SK-N-SH (cell line): ENCODE measurements at regions not wholly inside any gene's neighbourhood (a gene's known extent, or its start where the extent isn't known, plus 50 kb on each side); places are given as distances from the start of the nearest gene placed in this dataset.

Experiments
- EP300 ChIP-seq, 2 experiments: IDR thresholded peaks; 2 replicates each; pipeline versions ENCODE4 v1.4.0 to v1.6.1; 2012; ENCODE audit warnings: borderline replicate concordance in 1 of 2, low read depth in 1 of 2, low read length in 1 of 2
- FOXJ3 ChIP-seq: sonication (generic); formaldehyde crosslinking; IDR thresholded peaks from 2 replicates; pipeline ENCODE4 v1.5.1; 2020; ENCODE audit warnings: mild to moderate bottlenecking, missing genetic modification reagents
- POLR2AphosphoS5 ChIP-seq: IDR thresholded peaks from 2 replicates; pipeline ENCODE4 v1.6.1; 2012; ENCODE audit warnings: low read depth, low read length
- RAD21 ChIP-seq: IDR thresholded peaks from 2 replicates; pipeline ENCODE4 v1.6.1; 2012; ENCODE audit warnings: mild to moderate bottlenecking, low read length
- TF ChIP-seq, protein P1 (sequence below): IDR thresholded peaks from 2 replicates; pipeline ENCODE4 v1.6.1; 2012; ENCODE audit warnings: mild to moderate bottlenecking, low read depth, low read length, moderate library complexity
- TF ChIP-seq, protein P2 (sequence below): IDR thresholded peaks from 2 replicates; pipeline ENCODE4 v1.4.0; 2012; ENCODE audit warnings: low read depth
- TF ChIP-seq, protein P3 (sequence below): fragments of 200-600 bp; sonication (generic); IDR thresholded peaks from 2 replicates; pipeline ENCODE4 v1.6.1; 2017; ENCODE audit warnings: antibody characterized with exemption, mild to moderate bottlenecking, moderate library complexity

DNA sequence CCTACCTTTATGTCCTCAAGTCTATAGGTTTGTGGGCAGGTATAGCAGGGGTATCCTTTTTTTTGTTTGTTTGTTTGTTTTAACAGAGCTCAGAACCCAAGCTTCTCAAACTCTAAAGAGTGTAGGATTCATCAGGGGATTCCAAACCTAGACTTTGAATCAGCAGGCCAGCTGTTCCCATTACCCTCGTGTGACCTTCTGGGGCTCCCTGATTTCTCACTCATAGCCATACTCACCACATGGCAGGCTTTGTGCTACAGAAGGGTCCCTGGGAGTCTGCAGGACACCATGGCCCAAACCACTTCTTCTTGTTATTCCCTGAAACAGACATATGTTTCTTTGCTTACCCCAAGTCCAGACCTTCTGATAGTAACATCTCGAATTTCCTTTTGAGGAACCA, 350.8 kb upstream of the TSHZ2 start:
- TF ChIP-seq, protein P1, sequence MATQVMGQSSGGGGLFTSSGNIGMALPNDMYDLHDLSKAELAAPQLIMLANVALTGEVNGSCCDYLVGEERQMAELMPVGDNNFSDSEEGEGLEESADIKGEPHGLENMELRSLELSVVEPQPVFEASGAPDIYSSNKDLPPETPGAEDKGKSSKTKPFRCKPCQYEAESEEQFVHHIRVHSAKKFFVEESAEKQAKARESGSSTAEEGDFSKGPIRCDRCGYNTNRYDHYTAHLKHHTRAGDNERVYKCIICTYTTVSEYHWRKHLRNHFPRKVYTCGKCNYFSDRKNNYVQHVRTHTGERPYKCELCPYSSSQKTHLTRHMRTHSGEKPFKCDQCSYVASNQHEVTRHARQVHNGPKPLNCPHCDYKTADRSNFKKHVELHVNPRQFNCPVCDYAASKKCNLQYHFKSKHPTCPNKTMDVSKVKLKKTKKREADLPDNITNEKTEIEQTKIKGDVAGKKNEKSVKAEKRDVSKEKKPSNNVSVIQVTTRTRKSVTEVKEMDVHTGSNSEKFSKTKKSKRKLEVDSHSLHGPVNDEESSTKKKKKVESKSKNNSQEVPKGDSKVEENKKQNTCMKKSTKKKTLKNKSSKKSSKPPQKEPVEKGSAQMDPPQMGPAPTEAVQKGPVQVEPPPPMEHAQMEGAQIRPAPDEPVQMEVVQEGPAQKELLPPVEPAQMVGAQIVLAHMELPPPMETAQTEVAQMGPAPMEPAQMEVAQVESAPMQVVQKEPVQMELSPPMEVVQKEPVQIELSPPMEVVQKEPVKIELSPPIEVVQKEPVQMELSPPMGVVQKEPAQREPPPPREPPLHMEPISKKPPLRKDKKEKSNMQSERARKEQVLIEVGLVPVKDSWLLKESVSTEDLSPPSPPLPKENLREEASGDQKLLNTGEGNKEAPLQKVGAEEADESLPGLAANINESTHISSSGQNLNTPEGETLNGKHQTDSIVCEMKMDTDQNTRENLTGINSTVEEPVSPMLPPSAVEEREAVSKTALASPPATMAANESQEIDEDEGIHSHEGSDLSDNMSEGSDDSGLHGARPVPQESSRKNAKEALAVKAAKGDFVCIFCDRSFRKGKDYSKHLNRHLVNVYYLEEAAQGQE = no peak
- TF ChIP-seq POLR2AphosphoS5 (no peak), EP300 (IDR thresholded peaks at IDR 0.05; ENCODE audit: borderline replicate concordance in 1 of 2, low read depth in 1 of 2, low read length in 1 of 2) (no peak), RAD21 (no peak), FOXJ3 (no peak)
- TF ChIP-seq, protein P2, sequence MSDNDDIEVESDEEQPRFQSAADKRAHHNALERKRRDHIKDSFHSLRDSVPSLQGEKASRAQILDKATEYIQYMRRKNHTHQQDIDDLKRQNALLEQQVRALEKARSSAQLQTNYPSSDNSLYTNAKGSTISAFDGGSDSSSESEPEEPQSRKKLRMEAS = no peak
- TF ChIP-seq, protein P3, sequence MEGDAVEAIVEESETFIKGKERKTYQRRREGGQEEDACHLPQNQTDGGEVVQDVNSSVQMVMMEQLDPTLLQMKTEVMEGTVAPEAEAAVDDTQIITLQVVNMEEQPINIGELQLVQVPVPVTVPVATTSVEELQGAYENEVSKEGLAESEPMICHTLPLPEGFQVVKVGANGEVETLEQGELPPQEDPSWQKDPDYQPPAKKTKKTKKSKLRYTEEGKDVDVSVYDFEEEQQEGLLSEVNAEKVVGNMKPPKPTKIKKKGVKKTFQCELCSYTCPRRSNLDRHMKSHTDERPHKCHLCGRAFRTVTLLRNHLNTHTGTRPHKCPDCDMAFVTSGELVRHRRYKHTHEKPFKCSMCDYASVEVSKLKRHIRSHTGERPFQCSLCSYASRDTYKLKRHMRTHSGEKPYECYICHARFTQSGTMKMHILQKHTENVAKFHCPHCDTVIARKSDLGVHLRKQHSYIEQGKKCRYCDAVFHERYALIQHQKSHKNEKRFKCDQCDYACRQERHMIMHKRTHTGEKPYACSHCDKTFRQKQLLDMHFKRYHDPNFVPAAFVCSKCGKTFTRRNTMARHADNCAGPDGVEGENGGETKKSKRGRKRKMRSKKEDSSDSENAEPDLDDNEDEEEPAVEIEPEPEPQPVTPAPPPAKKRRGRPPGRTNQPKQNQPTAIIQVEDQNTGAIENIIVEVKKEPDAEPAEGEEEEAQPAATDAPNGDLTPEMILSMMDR = no peak
